HepG2 (cell line): ENCODE measurements at regions not wholly inside any gene's neighbourhood (a gene's known extent, or its start where the extent isn't known, plus 50 kb on each side); places are given as distances from the start of the nearest gene placed in this dataset.

Experiments
- ATAC-seq: fragments of 200-7000 bp; cut with Tn5 transposase; 3 replicates; pipeline ENCODE4 v1.9.1; 2020; ENCODE audit warnings: mild to moderate bottlenecking, moderate library complexity
- BruUV-seq: library from RNA; stranded (reverse); fragments of 400-500 nt; replicated peaks from 2 replicates; lab custom pipeline; 2021; lab: Mats Ljungman, UMichigan
- CTCF ChIA-PET: fragments of 300-600 bp; formaldehyde crosslinking; extraction: SDS; loops from one replicate; lab custom pipeline; 2021; ENCODE audit warnings: low total read pairs, inconsistent platforms, low intra/inter-chr PET ratio; lab: Yijun Ruan, JAX
- POLR2A ChIA-PET: fragments of 350-600 bp; sonication (Branson Sonifier 250); formaldehyde crosslinking; loops from one replicate; lab custom pipeline; 2020; ENCODE audit warnings: antibody characterized with exemption, inconsistent platforms; lab: Yijun Ruan, JAX
- DNase-seq: peaks from one replicate; pipeline ENCODE4 v3.0.0-alpha.2; 2015; ENCODE audit warnings: low spot score
- FAIRE-seq: peaks from 3 replicates; lab custom pipeline; 2011; peaks lifted over from hg19 to GRCh38; lab: Jason Lieb, UNC
- H2AFZ ChIP-seq: one replicate; pipeline ENCODE4 v1.6.1; 2011; ENCODE audit warnings: low read length, inconsistent platforms
- H3K27ac ChIP-seq: fragments of 300-600 bp; 3 replicates; pipeline ENCODE4 v1.8.0; 2011; ENCODE audit warnings: mixed run types, mild to moderate bottlenecking, mixed read lengths, low read length, inconsistent platforms; ENCODE audit not compliant: insufficient read depth; ENCODE audit errors: extremely low read length
- H3K27me3 ChIP-seq, 2 experiments: fragments of 200-600 bp in 1 of 2; 2 replicates in 1 of 2; 3 replicates in 1 of 2; pipeline versions ENCODE4 v1.6.0 to v1.8.0; 2011; ENCODE audit warnings: low read length in 2 of 2, mild to moderate bottlenecking in 2 of 2, moderate library complexity in 2 of 2, inconsistent platforms in 1 of 2; ENCODE audit not compliant: insufficient read depth in 2 of 2, control insufficient read depth in 1 of 2
- H3K36me3 ChIP-seq, 2 experiments: fragments of 200-600 bp in 1 of 2; replicated peaks in 1 of 2; 2 replicates in 1 of 2; 3 replicates in 1 of 2; pipeline versions ENCODE4 v1.5.1 to v1.8.0; 2011; ENCODE audit warnings: low read length in 2 of 2, inconsistent platforms in 1 of 2; ENCODE audit not compliant: insufficient read depth in 2 of 2, control insufficient read depth in 1 of 2
- H3K4me1 ChIP-seq: 2 replicates; pipeline ENCODE4 v1.5.1; 2012; ENCODE audit warnings: low read length, inconsistent platforms; ENCODE audit not compliant: insufficient read depth
- H3K4me2 ChIP-seq: 2 replicates; pipeline ENCODE4 v1.6.0; 2011; ENCODE audit warnings: low read depth, low read length, inconsistent platforms
- H3K4me3 ChIP-seq, 3 experiments: fragments of 200-600 bp in 1 of 3; sonication (generic), shearing (Covaris generic) in 1 of 3; replicated peaks in 1 of 3; 2 replicates each; pipeline ENCODE4 v1.5.1; 2011 to 2016; ENCODE audit warnings: low read length in 3 of 3, inconsistent platforms in 2 of 3, low read depth in 2 of 3, mild to moderate bottlenecking in 2 of 3, control low read depth in 1 of 3, mixed read lengths in 1 of 3; ENCODE audit not compliant: insufficient read depth in 1 of 3
- H3K79me2 ChIP-seq: one replicate; pipeline ENCODE4 v1.6.1; 2011; ENCODE audit warnings: low read length, inconsistent platforms; ENCODE audit not compliant: insufficient read depth
- H3K9ac ChIP-seq: 2 replicates; pipeline ENCODE4 v1.6.0; 2011; ENCODE audit warnings: mild to moderate bottlenecking, low read depth, low read length, inconsistent platforms; ENCODE audit not compliant: insufficient read depth
- H3K9me3 ChIP-seq: 2 replicates; pipeline ENCODE4 v1.5.1; 2012; ENCODE audit warnings: mild to moderate bottlenecking, low read length
- H4K20me1 ChIP-seq: 2 replicates; pipeline ENCODE4 v1.6.0; 2011; ENCODE audit warnings: inconsistent platforms, mild to moderate bottlenecking, low read length, moderate library complexity; ENCODE audit not compliant: insufficient read depth
- MATR3 ChIP-seq: sonication (generic); formaldehyde crosslinking; IDR thresholded peaks from 2 replicates; pipeline ENCODE4 v1.4.0; 2020; ENCODE audit warnings: missing genetic modification reagents
- MED1 ChIP-seq: sonication (generic); formaldehyde crosslinking; IDR thresholded peaks from 2 replicates; pipeline ENCODE4 v1.4.0; 2020; ENCODE audit warnings: missing genetic modification reagents
- SP140L ChIP-seq: sonication (generic); formaldehyde crosslinking; IDR thresholded peaks from 2 replicates; pipeline ENCODE4 v1.4.0; 2020; ENCODE audit warnings: missing genetic modification reagents, borderline replicate concordance
- ZBTB1 ChIP-seq: sonication (generic); formaldehyde crosslinking; IDR thresholded peaks from 2 replicates; pipeline ENCODE4 v1.4.0; 2020; ENCODE audit warnings: missing genetic modification reagents, borderline replicate concordance
- ZNF224 ChIP-seq: sonication (generic); formaldehyde crosslinking; IDR thresholded peaks from 2 replicates; pipeline ENCODE4 v1.5.0; 2020; ENCODE audit warnings: mild to moderate bottlenecking, missing genetic modification reagents
- ZNF577 ChIP-seq: sonication (generic); formaldehyde crosslinking; IDR thresholded peaks from 2 replicates; pipeline ENCODE4 v1.4.0; 2020; ENCODE audit warnings: mild to moderate bottlenecking, low read depth, missing genetic modification reagents, borderline replicate concordance
- ZNF644 ChIP-seq: IDR thresholded peaks from 2 replicates; pipeline ENCODE4 v1.6.1; 2016; ENCODE audit warnings: low read depth
- WGBS: methylation state at CpG from one replicate; pipeline ENCODE4 v1.1.6; 2017; ENCODE audit warnings: low lambda C conversion rate; 5-methylcytosine and 5-hydroxymethylcytosine counted together
- in situ Hi-C: cut with HindIII; loops from 2 replicates; pipeline ENCODE4 v1.10.0; 2017; ENCODE audit warnings: low pct_unique_long_range_greater_than_20kb; ENCODE audit not compliant: extremely low pct_ligation_motif_present
- intact Hi-C: fragments of 100-400 bp; cut with micrococcal nuclease; formaldehyde crosslinking; loops from one replicate; pipeline ENCODE4 v1.10.0; 2022; ENCODE audit not compliant: unreplicated experiment
- TF ChIP-seq, protein P1 (sequence below): conservative IDR thresholded peaks from 2 replicates; pipeline ENCODE4 v1.6.1; 2018; ENCODE audit warnings: missing genetic modification reagents
- TF ChIP-seq, protein P2 (sequence below): sonication (generic); formaldehyde crosslinking; IDR thresholded peaks from 2 replicates; pipeline ENCODE4 v1.4.0; 2020; ENCODE audit warnings: missing genetic modification reagents

DNA sequence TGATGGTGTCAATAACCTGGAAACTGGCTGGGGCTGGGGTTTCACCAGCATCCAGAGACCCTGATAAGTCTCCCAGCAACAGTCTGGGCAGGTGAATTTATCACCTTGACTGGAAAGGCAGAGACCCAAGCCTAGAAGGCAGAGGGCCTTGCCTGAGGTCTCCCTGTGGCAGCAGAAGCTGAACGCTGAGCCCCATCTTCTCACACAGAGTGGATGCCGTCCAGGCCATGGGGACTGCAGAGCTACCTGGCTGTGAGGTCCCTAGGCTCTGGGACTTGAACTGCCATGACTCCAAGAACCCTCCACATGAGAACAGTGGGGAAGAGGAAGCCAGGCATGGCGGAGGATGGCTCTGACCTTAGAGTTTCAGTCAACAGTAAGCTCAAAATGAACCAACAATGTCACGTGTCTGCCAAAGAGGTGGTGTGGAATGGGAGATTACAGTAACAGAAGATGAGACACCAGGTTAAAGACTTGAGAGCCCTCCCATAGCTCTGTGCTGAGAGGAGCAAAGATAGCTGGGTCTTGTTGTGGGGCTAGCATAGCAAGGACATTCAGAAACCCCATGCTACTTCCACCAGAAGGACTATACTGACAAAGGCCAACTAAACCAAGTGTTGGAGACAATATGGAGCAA, 79.1 kb upstream of the LINC01488 start:
- no peak for DNase-seq
- WGBS = 0% methylated on average over 2 of the region's 4 CpGs
- no peak overlapping the region for H3K27ac ChIP-seq
- no peak overlapping the region for H2AFZ ChIP-seq
- peaks cover 3 to 35% of the 10 kb centered on the region in 2 experiments; a peak in 4 of 5 replicates for H3K27me3 ChIP-seq
- ChIA-PET CTCF (no interaction called here), POLR2A (no interaction called here)
- no peaks in the 10 kb centered on the region for H3K79me2 ChIP-seq
- no peaks in the 10 kb centered on the region for H3K4me1 ChIP-seq
- BruUV-seq = no TSS peak
- no peaks in the 10 kb centered on the region for H3K36me3 ChIP-seq
- intact Hi-C loops = no loop called here
- H3K9me3 ChIP-seq = no peaks in the 10 kb centered on the region
- no peak overlapping the region for H3K4me2 ChIP-seq
- ATAC-seq = no peak
- no peak overlapping the region for H3K4me3 ChIP-seq
- no peaks in the 10 kb centered on the region for H4K20me1 ChIP-seq
- H3K9ac ChIP-seq = no peak overlapping the region
- TF ChIP-seq ZBTB1 (CRISPR knock-in tag) = no peak
- TF ChIP-seq ZNF644 (CRISPR knock-in tag) = no peak
- no peak for TF ChIP-seq ZNF224 (CRISPR knock-in tag)
- TF ChIP-seq SP140L (CRISPR knock-in tag) = no peak
- TF ChIP-seq, protein P1, sequence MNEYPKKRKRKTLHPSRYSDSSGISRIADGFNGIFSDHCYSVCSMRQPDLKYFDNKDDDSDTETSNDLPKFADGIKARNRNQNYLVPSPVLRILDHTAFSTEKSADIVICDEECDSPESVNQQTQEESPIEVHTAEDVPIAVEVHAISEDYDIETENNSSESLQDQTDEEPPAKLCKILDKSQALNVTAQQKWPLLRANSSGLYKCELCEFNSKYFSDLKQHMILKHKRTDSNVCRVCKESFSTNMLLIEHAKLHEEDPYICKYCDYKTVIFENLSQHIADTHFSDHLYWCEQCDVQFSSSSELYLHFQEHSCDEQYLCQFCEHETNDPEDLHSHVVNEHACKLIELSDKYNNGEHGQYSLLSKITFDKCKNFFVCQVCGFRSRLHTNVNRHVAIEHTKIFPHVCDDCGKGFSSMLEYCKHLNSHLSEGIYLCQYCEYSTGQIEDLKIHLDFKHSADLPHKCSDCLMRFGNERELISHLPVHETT (CRISPR knock-in tag) = no peak
- TF ChIP-seq MATR3 (CRISPR knock-in tag) = no peak
- TF ChIP-seq MED1 = no peak
- TF ChIP-seq ZNF577 = no peak
- TF ChIP-seq, protein P2, sequence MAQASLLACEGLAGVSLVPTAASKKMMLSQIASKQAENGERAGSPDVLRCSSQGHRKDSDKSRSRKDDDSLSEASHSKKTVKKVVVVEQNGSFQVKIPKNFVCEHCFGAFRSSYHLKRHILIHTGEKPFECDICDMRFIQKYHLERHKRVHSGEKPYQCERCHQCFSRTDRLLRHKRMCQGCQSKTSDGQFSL (CRISPR knock-in tag) = no peak
- TF ChIP-seq, all 625 proteins: peak for 0
- FAIRE-seq = no peak
- in situ Hi-C loops = no loop called here
